ENCODE measurements at regions not wholly inside any gene's neighbourhood (a gene's known extent, or its start where the extent isn't known, plus 50 kb on each side); places are given as distances from the start of the nearest gene placed in this dataset.
A peak's percentile ranks its signal among the peaks of the same experiment; 100 is the strongest.

GRCh38 chr10:33712825-33713224, 378.4 kb upstream of the NRP1 start:
- no peak overlapping the region for H3K4me3 Mint-ChIP-seq
- H3K27ac Mint-ChIP-seq: peak overlapping the region in 1 of 3 experiments; percentile 20
- peaks cover 10% of the 10 kb centered on the region for H3K27me3 Mint-ChIP-seq (ENCODE audit: low read depth)
- H3K9me3 Mint-ChIP-seq: no peaks in the 10 kb centered on the region
- TF ChIP-seq CTCF (IDR thresholded peaks at IDR 0.05; ENCODE audit: unreplicated experiment in 3 of 3): no peak
- H3K36me3 Mint-ChIP-seq (ENCODE audit: low read depth): no peaks in the 10 kb centered on the region
- peaks cover 66% of the 10 kb centered on the region for H3K4me1 Mint-ChIP-seq

- Mint-ChIP-seq H3K27me3 (ENCODE audit: low read depth) (peaks cover 6% of the 10 kb centered on the region), H3K4me1 (peaks cover 64% of the 10 kb centered on the region), H3K27ac (peak overlapping the region in 1 of 3 experiments; percentile 50), H3K36me3 (ENCODE audit: low read depth) (no peaks in the 10 kb centered on the region), H3K4me3 (no peak overlapping the region), H3K9me3 (no peaks in the 10 kb centered on the region)
- no peak for TF ChIP-seq CTCF (IDR thresholded peaks at IDR 0.05; ENCODE audit: unreplicated experiment in 3 of 3)
Measured at GRCh38 chr10:33710006-33710405, 375.5 kb upstream of the NRP1 start.

- peaks cover 6% of the 10 kb centered on the region for H3K27me3 Mint-ChIP-seq (ENCODE audit: low read depth)
- no peaks in the 10 kb centered on the region for H3K36me3 Mint-ChIP-seq (ENCODE audit: low read depth)
- no peak overlapping the region for H3K4me3 Mint-ChIP-seq
- H3K9me3 Mint-ChIP-seq: no peaks in the 10 kb centered on the region
- peak overlapping the region in 2 of 3 experiments; percentile 38 to 69 for H3K27ac Mint-ChIP-seq
- peaks cover 64% of the 10 kb centered on the region for H3K4me1 Mint-ChIP-seq
- no peak for TF ChIP-seq CTCF (IDR thresholded peaks at IDR 0.05; ENCODE audit: unreplicated experiment in 3 of 3)
Measured at GRCh38 chr10:33709008-33709753, 374.7 kb upstream of the NRP1 start.

- no peak overlapping the region for H3K4me3 Mint-ChIP-seq
- no peak for TF ChIP-seq CTCF (IDR thresholded peaks at IDR 0.05; ENCODE audit: unreplicated experiment in 3 of 3)
- H3K4me1 Mint-ChIP-seq: peaks cover 66% of the 10 kb centered on the region
- H3K9me3 Mint-ChIP-seq: no peaks in the 10 kb centered on the region
- H3K36me3 Mint-ChIP-seq (ENCODE audit: low read depth): no peaks in the 10 kb centered on the region
- peaks cover 6% of the 10 kb centered on the region for H3K27me3 Mint-ChIP-seq (ENCODE audit: low read depth)
- H3K27ac Mint-ChIP-seq: peak overlapping the region; percentile 50 to 72 (median 69)
Measured at GRCh38 chr10:33708561-33708960, 374.1 kb upstream of the NRP1 start.

- H3K36me3 Mint-ChIP-seq (ENCODE audit: low read depth): no peaks in the 10 kb centered on the region
- TF ChIP-seq CTCF (IDR thresholded peaks at IDR 0.05; ENCODE audit: unreplicated experiment in 3 of 3): no peak
- peak overlapping the region in 2 of 3 experiments; percentile 70 to 84 for H3K27ac Mint-ChIP-seq
- no peaks in the 10 kb centered on the region for H3K27me3 Mint-ChIP-seq (ENCODE audit: low read depth)
- H3K4me3 Mint-ChIP-seq: no peak overlapping the region
- H3K4me1 Mint-ChIP-seq: peaks cover 53% of the 10 kb centered on the region
- no peaks in the 10 kb centered on the region for H3K9me3 Mint-ChIP-seq
Measured at GRCh38 chr10:33706746-33707145, 372.3 kb upstream of the NRP1 start.

GRCh38 chr10:33706191-33706590, 371.7 kb upstream of the NRP1 start:
- Mint-ChIP-seq H3K27me3 (ENCODE audit: low read depth) (no peaks in the 10 kb centered on the region), H3K27ac (peak overlapping the region in 2 of 3 experiments; percentile 63 to 70), H3K9me3 (no peaks in the 10 kb centered on the region), H3K36me3 (ENCODE audit: low read depth) (no peaks in the 10 kb centered on the region), H3K4me3 (no peak overlapping the region), H3K4me1 (peaks cover 53% of the 10 kb centered on the region)
- no peak for TF ChIP-seq CTCF (IDR thresholded peaks at IDR 0.05; ENCODE audit: unreplicated experiment in 3 of 3)

All from nephron (organoid).